HuH-7.5 (cell line): ENCODE measurements at regions not wholly inside any gene's neighbourhood (a gene's known extent, or its start where the extent isn't known, plus 50 kb on each side); places are given as distances from the start of the nearest gene placed in this dataset.
"Not testable (repeated sequence)": the region's sequence is repeated elsewhere in the genome, so short reads cannot be mapped to it uniquely, and the experiment has no call there.

Source experiments
- DNase-seq: peaks from one replicate; pipeline ENCODE4 v3.0.0; 2011; ENCODE audit warnings: low spot score

GRCh38 chr6:141244366-141244765 lies 888.4 kb upstream of the GJE1 start:
- no peak for DNase-seq

DNA sequence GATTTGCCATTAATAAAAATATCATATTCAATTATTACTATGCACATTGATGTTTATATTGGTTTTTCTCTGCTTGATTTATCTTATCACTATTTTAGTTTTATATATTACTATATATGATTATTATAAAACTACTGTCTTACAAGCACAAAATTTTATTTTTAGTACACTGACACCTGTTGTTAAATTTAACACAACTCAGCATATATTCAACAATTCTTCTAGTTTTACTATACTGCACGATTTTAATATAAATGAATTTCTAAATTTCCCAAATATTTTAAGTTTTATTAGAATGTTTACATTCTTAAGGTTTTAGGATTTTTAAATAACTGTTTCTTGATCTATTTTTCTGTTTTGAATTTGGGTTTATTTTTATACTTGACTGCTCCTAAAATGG lies 889.8 kb upstream of the GJE1 start:
- no peak for DNase-seq

GRCh38 chr6:141229296-141229695 lies 903.4 kb upstream of the GJE1 start:
- DNase-seq, result no peak

DNA sequence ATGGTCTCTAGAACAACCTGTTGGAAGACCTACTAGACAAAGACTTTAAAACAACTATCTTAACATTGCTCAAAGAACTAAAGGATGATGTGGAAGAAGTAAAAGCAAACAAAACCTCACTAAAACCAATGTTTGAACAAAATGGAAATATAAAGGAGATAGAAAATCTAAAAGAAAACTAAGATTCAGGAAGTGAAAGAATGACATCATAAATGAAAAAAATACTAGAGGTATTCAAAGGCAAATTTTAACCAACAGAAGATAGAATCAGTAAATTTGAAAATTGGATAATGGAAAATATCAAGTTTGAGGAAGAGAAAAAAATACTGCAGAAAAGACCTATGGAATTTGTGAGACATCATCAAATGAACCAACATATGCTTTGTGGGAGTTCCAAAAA lies 914.1 kb upstream of the GJE1 start:
- no peak for DNase-seq

GRCh38 chr6:141216726-141217125 lies 916.0 kb upstream of the GJE1 start:
- DNase-seq, result no peak

DNA sequence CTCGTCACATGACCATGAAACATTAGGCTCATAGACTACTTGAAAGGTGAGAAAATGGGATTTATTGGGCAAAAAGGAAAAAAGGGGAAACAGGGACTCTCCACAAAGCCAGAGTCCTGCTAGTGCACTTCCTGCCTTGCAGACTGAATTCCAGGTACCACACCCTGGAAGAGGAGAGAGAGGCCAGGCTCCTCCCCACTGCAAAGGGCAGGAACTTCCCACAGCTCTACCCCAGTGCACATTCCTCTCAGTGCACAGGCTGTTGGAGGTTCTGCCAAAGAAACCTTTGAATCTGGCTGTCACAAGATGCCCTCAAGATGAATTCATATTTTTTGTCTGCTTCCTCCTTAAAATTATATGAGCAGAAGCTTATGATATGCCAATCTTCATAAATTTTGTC lies 920.4 kb upstream of the GJE1 start:
- no peak for DNase-seq

GRCh38 chr6:141211845-141212244 lies 920.9 kb upstream of the GJE1 start:
- no peak for DNase-seq

- DNase-seq, result no peak
These were observed 921.8 kb upstream of the GJE1 start for GRCh38 chr6:141210901-141211300.

DNA sequence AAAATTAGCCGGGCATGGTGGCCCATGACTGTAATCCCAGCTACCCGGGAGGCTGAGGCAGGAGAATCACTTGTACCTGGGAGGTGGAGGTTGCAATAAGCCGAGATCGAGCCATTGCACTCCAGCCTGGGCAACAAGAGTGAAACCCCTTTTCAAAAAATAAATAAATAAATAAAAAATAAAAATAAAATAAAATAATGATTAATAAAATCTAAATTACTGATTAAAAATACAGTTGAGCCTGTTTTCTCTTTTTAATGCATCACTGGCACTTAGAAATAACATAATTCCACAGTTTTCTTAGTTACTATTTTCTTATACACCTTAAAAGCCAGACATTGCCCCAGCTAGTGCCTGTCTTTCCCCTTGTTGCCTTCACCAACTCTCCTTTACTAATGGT lies 922.8 kb upstream of the GJE1 start:
- no peak for DNase-seq

- DNase-seq, result no peak
These were observed 924.6 kb upstream of the GJE1 start for GRCh38 chr6:141208101-141208500.

GRCh38 chr6:141203902-141204575 lies 928.7 kb upstream of the GJE1 start:
- DNase-seq, result no peak

- DNase-seq, result no peak
These were observed 930.1 kb upstream of the GJE1 start for GRCh38 chr6:141202626-141203025.

GRCh38 chr6:141199074-141199473 lies 933.7 kb upstream of the GJE1 start:
- no peak for DNase-seq

DNA sequence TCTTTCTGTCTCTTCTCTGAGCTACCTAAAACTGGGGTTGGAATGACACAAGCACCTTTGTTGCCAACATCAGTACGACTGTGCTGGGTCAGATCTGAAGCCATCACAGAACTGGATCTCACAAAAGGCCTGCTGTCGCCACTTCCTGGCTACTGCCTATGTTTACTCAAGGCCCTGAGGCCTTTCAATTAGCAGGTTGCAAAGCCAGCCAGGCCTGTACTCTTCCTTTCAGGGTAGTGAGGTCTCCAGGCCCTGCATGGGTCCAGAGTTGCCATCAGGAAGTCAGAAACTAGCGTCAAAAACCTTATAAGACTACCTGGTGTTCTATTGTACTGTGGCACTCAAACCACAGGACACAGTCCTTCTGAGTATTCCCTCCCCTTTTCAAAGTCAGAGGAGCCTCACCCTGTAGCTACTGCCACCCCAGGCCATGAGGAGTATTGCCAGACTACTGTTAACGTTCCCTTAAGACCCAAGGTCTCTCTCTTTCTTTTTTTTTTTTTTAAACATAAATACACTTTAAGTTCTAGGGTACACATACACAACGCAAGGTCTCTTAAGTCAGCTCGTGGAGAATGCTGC lies 937.4 kb upstream of the GJE1 start:
- DNase-seq, result no peak

GRCh38 chr6:141183368-141183767 lies 949.4 kb upstream of the GJE1 start:
- DNase-seq, result no peak

DNA sequence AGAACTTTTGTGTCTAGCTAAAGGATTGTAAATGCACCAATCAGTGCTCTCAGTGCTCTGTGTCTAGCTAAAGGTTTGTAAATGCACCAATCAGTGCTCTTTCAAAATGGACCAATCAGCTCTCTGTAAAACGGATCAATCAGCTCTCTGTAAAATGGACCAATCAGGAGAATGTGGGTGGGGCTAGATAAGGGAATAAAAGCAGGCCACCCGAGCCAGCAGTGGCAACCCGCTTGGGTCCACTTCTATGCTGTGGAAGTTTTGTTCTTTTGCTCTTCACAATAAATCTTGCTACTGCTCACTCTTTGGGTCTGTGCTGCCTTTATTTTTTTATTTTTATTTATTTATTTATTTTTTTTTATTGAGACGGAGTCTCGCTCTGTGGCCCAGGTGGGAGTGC lies 957.3 kb upstream of the GJE1 start:
- not testable (repeated sequence) for DNase-seq

GRCh38 chr6:141174932-141175331 lies 957.8 kb upstream of the GJE1 start:
- no peak for DNase-seq

DNA sequence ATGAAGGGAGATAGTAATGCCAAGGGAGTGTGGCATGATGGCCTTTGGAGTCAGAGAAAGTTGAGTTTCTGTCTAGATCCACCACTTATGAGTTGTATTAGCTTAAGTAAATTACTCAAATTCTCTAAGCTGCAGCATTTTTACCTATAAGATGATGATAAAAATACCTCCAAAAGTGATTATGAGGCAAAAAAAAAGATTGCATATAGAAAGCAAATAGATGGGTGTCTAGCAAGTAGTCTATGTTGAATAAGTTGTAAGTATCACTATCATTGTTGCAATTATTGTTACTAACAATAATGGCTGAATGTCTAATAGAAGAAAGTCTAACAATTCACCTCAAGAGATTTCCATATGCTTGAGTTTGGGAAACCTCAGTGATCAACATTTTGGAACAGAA lies 959.2 kb upstream of the GJE1 start:
- no peak for DNase-seq

- no peak for DNase-seq
These were observed 963.3 kb upstream of the GJE1 start for GRCh38 chr6:141169419-141169818.

DNA sequence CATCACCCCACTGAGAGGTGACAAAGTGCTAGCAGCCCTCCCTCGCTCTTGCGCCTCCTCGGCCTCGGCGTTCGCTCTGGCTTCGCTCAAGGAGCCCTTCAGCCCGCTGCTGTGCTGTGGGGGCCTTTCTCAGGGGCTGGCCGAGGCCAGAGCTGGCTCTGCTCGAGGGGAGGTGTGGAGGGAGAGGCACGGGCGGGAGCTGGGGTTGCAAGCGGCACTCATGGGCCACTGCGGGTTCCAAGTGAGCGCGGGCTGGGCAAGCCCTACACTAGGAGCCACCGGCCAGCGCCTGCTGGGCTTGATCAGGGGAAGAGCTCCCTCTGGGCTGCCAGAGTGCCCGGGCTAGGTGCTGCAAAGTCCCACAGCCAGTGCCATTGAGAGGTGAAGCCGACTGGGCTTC lies 964.8 kb upstream of the GJE1 start:
- no peak for DNase-seq

DNA sequence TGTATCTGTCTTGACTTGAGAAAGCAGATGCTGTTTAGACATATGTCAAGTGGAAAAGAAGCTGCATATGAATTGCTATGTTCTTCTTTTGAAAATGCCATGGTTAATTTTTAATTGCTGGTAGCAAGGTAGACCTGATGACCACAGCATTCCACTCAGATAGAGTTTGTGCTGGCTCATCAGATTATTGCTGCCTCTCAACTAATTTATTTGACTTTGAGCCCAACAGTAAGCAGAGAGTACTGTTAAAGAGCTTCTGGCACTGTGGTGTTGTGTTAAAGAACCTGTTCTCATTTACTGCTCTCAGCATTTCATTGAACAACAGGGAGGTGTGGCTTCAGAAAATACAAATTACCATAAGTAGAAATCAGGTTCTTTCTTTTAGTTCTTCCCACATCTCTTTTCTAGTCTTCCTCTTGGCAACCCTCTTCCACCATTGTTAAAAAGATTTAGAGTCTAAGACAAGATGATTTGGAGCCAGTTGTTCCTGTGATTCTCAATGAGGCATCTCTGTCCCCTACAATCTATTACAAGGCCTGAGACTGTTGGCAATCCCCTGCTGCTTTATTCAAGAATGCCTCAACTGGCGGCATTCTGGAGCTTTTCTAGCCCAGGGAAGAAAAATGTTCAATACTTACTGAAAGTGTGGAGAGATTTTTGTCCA lies 967.6 kb upstream of the GJE1 start:
- DNase-seq, result no peak

DNA sequence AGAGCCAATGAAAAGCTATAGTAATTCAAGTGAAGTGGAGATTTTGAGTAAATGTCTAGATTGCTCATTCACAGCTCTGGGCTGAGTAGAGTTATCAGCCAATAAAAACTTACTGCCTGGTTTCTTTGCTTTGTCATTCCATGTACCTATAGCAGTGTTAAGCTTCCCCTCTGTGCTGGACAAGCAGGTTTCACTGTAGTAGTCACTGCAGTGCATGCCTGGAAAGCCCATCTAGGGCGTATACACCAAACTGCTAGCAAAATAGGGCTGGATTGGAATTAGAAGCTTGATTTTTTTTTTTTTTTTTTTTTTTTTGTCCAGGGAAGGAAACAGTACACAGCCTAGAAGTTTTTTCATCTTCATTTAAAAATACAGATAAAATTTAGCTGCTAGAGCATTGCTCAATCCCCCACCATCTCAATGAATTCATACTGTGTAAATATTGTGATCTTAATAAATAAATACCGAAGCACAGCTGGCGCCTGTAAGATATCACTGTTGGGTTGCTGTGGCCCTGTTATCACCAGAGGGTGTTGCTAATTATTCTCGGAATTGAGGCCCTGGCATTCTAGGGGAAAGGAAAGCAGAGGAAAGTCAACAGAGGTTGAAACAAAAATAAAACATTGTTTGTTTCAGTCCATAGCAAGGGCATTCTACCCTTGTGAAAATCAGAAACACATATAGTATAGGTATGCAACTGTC lies 968.5 kb upstream of the GJE1 start:
- no peak for DNase-seq

- no peak for DNase-seq
These were observed 969.6 kb upstream of the GJE1 start for GRCh38 chr6:141163107-141163506.
